Tibial artery (tissue), 4 donors: ENCODE measurements at regions not wholly inside any gene's neighbourhood (a gene's known extent, or its start where the extent isn't known, plus 50 kb on each side); places are given as distances from the start of the nearest gene placed in this dataset.
A peak's percentile ranks its signal among the peaks of the same experiment; 100 is the strongest.
"Not testable (repeated sequence)": the region's sequence is repeated elsewhere in the genome, so short reads cannot be mapped to it uniquely, and the experiment has no call there.

Experiments
- DNase-seq, 2 donors: peaks; one replicate each; pipeline ENCODE4 v3.0.0-alpha.2; 2019
- H3K27ac ChIP-seq, 2 donors: fragments of 200-600 bp; sonication (generic) in 1 of 2; 1 replicate in 1 of 2; 2 replicates in 1 of 2; pipeline ENCODE4 v1.5.1; 2018 to 2019; ENCODE audit warnings: mild to moderate bottlenecking in 1 of 2
- H3K27me3 ChIP-seq, 2 donors: fragments of 200-600 bp; sonication (generic) in 1 of 2; one replicate each; pipeline versions ENCODE4 v1.5.1 to v1.6.0; 2016 to 2019
- H3K36me3 ChIP-seq, 3 donors: fragments of 200-600 bp; sonication (generic) in 2 of 3; one replicate each; pipeline ENCODE4 v1.5.1; 2016 to 2019; ENCODE audit warnings: mild to moderate bottlenecking in 2 of 3
- H3K4me1 ChIP-seq, 4 donors: fragments of 200-600 bp; sonication (generic) in 2 of 4; 1 replicate in 3 of 4; 2 replicates in 1 of 4; pipeline ENCODE4 v1.5.1; 2016 to 2019
- H3K4me3 ChIP-seq, 2 donors: fragments of 200-600 bp; sonication (generic) in 1 of 2; 1 replicate in 1 of 2; 2 replicates in 1 of 2; pipeline ENCODE4 v1.5.1; 2018 to 2019; ENCODE audit warnings: mild to moderate bottlenecking in 2 of 2
- H3K9me3 ChIP-seq, 3 donors: fragments of 200-600 bp; sonication (generic) in 1 of 3; one replicate each; pipeline ENCODE4 v1.5.1; 2016 to 2019
- CTCF ChIP-seq, 2 experiments: fragments of 200-600 bp in 1 of 2; fragments of 450-650 bp in 1 of 2; IDR thresholded peaks; one replicate each; pipeline ENCODE4 v1.5.1; 2017 to 2019; ENCODE audit warnings: antibody characterized with exemption in 2 of 2, mild to moderate bottlenecking in 1 of 2, moderate library complexity in 1 of 2
- intact Hi-C: fragments of 100-400 bp; cut with DNase I; formaldehyde crosslinking; loops from one replicate; pipeline ENCODE4 v1.15.0; 2023; ENCODE audit warnings: low total_unique reads

GRCh38 chr10:30529373-30529998 lies 95.5 kb downstream of the MAP3K8 start:
- no peak overlapping the region for H3K4me3 ChIP-seq
- no peaks in the 10 kb centered on the region for H3K27me3 ChIP-seq
- H3K27ac ChIP-seq = no peak overlapping the region
- no peak for TF ChIP-seq CTCF (IDR thresholded peaks at IDR 0.05)
- intact Hi-C loops = no loop called here
- no peaks in the 10 kb centered on the region for H3K36me3 ChIP-seq
- DNase-seq = peak; percentile 76 to 82
- H3K9me3 ChIP-seq = no peaks in the 10 kb centered on the region
- H3K4me1 ChIP-seq = no peaks in the 10 kb centered on the region

GRCh38 chr10:30528429-30528786 lies 94.4 kb downstream of the MAP3K8 start:
- DNase-seq = no peak
- no peak overlapping the region for H3K27ac ChIP-seq
- no peaks in the 10 kb centered on the region for H3K27me3 ChIP-seq
- no peaks in the 10 kb centered on the region for H3K4me1 ChIP-seq
- intact Hi-C loops = no loop called here
- no peaks in the 10 kb centered on the region for H3K36me3 ChIP-seq
- H3K4me3 ChIP-seq = no peak overlapping the region
- TF ChIP-seq CTCF (IDR thresholded peaks at IDR 0.05) = no peak
- no peaks in the 10 kb centered on the region for H3K9me3 ChIP-seq

- H3K27ac ChIP-seq = no peak overlapping the region
- TF ChIP-seq CTCF (IDR thresholded peaks at IDR 0.05) = no peak
- DNase-seq = no peak
- no peak overlapping the region for H3K4me3 ChIP-seq
- no peaks in the 10 kb centered on the region for H3K4me1 ChIP-seq
- no peaks in the 10 kb centered on the region for H3K36me3 ChIP-seq
- intact Hi-C loops = no loop called here
- H3K9me3 ChIP-seq = no peaks in the 10 kb centered on the region
- no peaks in the 10 kb centered on the region for H3K27me3 ChIP-seq
These were observed 93.8 kb downstream of the MAP3K8 start for GRCh38 chr10:30527623-30528428.

- H3K9me3 ChIP-seq, H3K27me3 ChIP-seq, H3K4me1 ChIP-seq, H3K27ac ChIP-seq, DNase-seq, intact Hi-C loops, H3K4me3 ChIP-seq, H3K36me3 ChIP-seq: not testable (repeated sequence)
These were observed 88.7 kb downstream of the MAP3K8 start for GRCh38 chr10:30522661-30523078.

GRCh38 chr10:30518907-30519306 lies 84.9 kb downstream of the MAP3K8 start:
- intact Hi-C loops = no loop called here

More at GRCh38 chr10:30518907-30519306, 84.9 kb downstream of the MAP3K8 start:
- no peak for DNase-seq
- no peak overlapping the region for H3K4me3 ChIP-seq
- H3K36me3 ChIP-seq = no peaks in the 10 kb centered on the region
- TF ChIP-seq CTCF (IDR thresholded peaks at IDR 0.05) = no peak
- H3K4me1 ChIP-seq = no peaks in the 10 kb centered on the region
- no peak overlapping the region for H3K27ac ChIP-seq
- H3K27me3 ChIP-seq = no peaks in the 10 kb centered on the region
- peaks cover 0 to 9% (median 0%) of the 10 kb centered on the region in 3 donors for H3K9me3 ChIP-seq
